ENCODE measurements at regions not wholly inside any gene's neighbourhood (a gene's known extent, or its start where the extent isn't known, plus 50 kb on each side); places are given as distances from the start of the nearest gene placed in this dataset.

DNA sequence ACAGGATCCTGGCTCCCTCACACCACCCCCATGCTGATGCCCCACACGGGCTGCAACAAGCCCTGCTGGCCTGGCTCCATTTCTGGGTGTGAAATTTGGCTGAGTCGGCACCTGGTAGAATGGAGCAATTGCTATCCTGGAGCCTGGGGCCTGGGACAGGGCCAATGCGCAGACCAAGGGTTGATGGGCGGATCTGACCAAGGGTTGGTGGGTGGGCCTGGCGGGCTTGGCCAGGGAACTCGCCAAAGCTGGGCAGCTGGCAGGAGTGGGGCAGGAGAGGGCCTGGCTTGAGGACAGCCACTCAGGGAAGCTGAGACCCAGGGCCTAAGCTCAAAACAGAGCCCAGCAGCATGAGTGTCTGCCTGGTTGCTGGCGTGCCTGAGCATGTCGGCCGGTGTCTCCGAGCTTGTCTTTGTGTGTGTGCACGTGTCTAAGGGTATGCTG is 70.9 kb upstream of the POU3F1 start:
- no peak for DNase-seq (ENCODE audit: low read depth)
- H3K4me3 ChIP-seq (ENCODE audit: low read depth, low read length), result no peak overlapping the region

DNA sequence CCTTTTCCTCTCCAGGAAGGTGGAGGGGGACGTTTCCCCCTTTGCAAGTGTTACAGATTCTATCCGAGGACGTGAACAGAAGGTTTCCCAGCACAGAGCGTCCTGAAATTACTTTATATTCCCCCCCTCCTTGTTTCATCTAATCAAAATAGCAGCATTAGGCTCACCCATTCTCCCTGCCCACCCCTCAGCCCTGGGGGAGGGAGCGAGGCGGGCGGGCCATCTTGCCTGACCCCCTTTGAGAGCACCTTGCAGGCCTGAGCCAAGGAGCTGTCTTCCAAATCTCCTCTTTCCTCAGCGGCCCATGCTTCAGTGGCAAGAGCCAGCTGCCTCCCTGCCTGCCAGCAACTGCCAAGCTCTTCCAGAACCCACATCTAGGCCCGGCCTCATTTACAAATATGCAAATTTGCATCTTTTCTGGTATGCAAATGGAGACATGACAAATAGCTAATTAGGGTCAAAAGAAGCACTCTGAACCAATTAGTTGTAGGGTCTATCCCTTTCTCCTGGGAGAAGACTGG is 69.1 kb upstream of the POU3F1 start:
- TF ChIP-seq, protein P1, sequence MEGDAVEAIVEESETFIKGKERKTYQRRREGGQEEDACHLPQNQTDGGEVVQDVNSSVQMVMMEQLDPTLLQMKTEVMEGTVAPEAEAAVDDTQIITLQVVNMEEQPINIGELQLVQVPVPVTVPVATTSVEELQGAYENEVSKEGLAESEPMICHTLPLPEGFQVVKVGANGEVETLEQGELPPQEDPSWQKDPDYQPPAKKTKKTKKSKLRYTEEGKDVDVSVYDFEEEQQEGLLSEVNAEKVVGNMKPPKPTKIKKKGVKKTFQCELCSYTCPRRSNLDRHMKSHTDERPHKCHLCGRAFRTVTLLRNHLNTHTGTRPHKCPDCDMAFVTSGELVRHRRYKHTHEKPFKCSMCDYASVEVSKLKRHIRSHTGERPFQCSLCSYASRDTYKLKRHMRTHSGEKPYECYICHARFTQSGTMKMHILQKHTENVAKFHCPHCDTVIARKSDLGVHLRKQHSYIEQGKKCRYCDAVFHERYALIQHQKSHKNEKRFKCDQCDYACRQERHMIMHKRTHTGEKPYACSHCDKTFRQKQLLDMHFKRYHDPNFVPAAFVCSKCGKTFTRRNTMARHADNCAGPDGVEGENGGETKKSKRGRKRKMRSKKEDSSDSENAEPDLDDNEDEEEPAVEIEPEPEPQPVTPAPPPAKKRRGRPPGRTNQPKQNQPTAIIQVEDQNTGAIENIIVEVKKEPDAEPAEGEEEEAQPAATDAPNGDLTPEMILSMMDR (IDR thresholded peaks at IDR 0.05; ENCODE audit: control insufficient read depth, extremely low read depth, insufficient read depth), result no peak
- H3K4me3 ChIP-seq (ENCODE audit: low read depth, low read length), result no peak overlapping the region
- no peak for DNase-seq (ENCODE audit: low read depth)

More for the DNA sequence above, 70.9 kb upstream of the POU3F1 start:
- TF ChIP-seq, protein P1 (IDR thresholded peaks at IDR 0.05; ENCODE audit: control insufficient read depth, extremely low read depth, insufficient read depth), result no peak

DNA sequence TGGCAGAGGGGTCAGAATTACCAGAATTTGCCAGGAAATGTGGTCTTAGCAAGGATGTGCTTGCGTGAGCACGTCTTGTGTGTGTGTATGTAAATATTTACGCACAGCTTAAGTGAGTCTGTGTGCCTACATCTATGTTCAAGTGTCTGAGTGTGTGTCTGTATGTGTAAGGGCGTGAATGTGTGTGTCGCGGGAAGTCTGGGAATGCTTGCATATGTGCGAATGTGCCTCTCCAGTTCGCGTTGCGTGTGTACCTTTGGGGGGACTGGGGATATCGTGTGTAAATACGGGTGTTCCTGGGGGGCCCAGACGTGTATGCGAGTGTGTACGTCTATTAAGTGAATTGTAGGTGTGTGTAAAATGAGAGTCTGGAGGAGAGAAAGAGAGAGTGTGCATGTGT is 68.6 kb upstream of the POU3F1 start:
- TF ChIP-seq, protein P1 (IDR thresholded peaks at IDR 0.05; ENCODE audit: control insufficient read depth, extremely low read depth, insufficient read depth), result no peak
- H3K4me3 ChIP-seq (ENCODE audit: low read depth, low read length), result no peak overlapping the region
- no peak for DNase-seq (ENCODE audit: low read depth)

DNA sequence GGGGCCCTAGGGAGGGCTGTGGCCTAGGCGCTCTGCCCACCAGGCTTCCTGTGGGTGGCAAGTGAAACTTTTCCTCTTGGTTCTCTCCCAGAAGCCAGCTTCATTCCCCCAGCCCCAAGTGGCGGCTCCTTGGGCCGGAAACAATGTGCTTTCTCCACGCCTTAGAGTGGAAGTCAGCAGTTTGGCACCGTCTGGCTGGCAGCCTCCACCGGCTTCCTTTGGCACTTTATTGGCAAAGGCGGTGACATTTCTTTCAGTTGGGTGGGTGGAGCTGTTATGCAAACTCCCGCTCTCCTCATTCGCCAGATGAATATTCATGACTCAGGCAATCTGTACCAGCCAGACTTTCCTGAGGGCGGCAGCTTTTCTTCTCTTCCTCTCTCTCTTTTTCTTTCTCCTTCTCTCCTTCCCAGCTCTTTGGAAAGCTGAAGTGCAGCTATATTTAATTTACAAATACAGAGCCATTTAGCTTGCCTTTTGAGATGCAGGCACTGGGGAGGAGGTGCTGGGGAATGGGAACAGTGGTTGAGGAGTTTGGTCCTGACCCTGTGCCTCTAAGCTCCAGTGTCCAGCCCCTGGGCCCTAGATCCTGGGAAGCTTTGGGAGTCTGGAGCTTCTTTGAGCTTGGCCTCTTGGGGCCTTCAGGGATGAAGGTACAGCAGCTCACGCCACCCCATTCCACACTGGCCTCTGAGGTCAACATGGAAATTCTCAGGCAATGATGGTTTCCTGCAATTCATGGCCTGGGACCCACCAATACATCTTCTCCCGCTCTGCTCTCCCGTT is 67.8 kb upstream of the POU3F1 start:
- peak; percentile 22 for DNase-seq (ENCODE audit: low read depth)
- no peak overlapping the region for H3K4me3 ChIP-seq (ENCODE audit: low read depth, low read length)
- TF ChIP-seq, protein P1 (IDR thresholded peaks at IDR 0.05; ENCODE audit: control insufficient read depth, extremely low read depth, insufficient read depth), result no peak

DNA sequence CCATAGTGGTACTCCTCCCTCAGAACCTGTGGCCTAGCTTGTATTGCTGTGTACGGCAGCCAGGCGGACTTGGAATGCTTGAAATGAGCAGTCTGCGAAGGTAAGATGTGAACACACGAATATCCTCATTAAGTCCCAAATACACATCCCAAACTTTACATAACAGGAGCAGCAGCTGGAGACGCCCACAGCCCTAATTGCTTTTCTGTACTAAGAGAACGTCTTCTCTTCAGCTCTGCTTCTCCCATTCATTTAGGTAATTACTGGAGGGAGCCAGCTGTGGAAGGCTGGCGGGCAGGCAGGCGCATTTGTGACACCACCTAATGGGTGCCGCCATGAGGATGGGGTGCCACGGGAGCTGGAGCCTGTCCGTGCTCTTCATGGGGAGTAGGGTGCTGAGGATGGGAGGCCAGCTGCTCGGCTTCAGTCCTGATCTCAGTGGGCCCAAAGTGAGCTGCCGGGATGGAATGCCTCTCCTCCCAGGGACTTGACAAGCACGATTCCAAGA is 66.6 kb upstream of the POU3F1 start:
- no peak for DNase-seq (ENCODE audit: low read depth)
- TF ChIP-seq, protein P1 (IDR thresholded peaks at IDR 0.05; ENCODE audit: control insufficient read depth, extremely low read depth, insufficient read depth), result no peak
- no peak overlapping the region for H3K4me3 ChIP-seq (ENCODE audit: low read depth, low read length)

DNA sequence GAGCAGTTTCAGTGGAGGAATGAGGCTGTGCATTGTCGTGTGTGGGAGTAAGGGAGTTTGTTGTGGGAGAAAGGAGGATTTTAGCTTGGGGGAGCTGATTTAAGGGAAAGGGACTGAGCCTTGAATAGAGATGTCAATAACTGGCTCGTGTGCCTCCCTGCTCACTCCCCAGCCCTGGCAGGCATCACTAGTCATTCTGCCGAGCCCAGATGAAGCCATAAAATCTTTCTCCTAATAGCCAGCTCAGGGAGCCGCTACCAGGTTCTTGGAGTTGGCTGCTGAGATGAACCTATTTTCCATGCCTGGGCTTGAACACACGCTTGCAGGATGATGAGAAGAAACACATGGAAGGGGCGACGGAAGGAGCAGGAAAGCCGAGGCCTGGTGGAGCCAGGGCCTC is 65.0 kb upstream of the POU3F1 start:
- no peak for DNase-seq (ENCODE audit: low read depth)
- TF ChIP-seq, protein P1 (IDR thresholded peaks at IDR 0.05; ENCODE audit: control insufficient read depth, extremely low read depth, insufficient read depth), result no peak
- H3K4me3 ChIP-seq (ENCODE audit: low read depth, low read length), result no peak overlapping the region
